K562 (cell line): ENCODE measurements at regions not wholly inside any gene's neighbourhood (a gene's known extent, or its start where the extent isn't known, plus 50 kb on each side); places are given as distances from the start of the nearest gene placed in this dataset.

Source experiments
- ATAC-seq: fragments of 200-7000 bp; cut with Tn5 transposase; 3 replicates; pipeline ENCODE4 v1.9.1; 2020; ENCODE audit warnings: moderate library complexity
- BruUV-seq: library from RNA; stranded (reverse); fragments of 400-500 nt; replicated peaks from 2 replicates; lab custom pipeline; 2021; lab: Mats Ljungman, UMichigan
- CTCF ChIA-PET: fragments of 300-600 bp; formaldehyde crosslinking; extraction: SDS; loops from one replicate; lab custom pipeline; 2021; ENCODE audit warnings: low intra/inter-chr PET ratio; lab: Yijun Ruan, JAX
- POLR2A ChIA-PET: fragments of 300-600, 350-650 bp; sonication (Branson Sonifier 250); formaldehyde crosslinking; extraction: SDS; loops from one replicate; lab custom pipeline; 2021; ENCODE audit warnings: antibody characterized with exemption, inconsistent platforms; lab: Yijun Ruan, JAX
- DNase-seq, 4 experiments: peaks; one replicate each; pipeline versions ENCODE4 v3.0.0 to v3.0.0-alpha.2; 2011 to 2018; ENCODE audit warnings: low spot score in 3 of 4, mixed read lengths in 3 of 4; ENCODE audit errors: extremely low read depth in 1 of 4
- FAIRE-seq: peaks from 2 replicates; lab custom pipeline; 2011; peaks lifted over from hg19 to GRCh38; lab: Jason Lieb, UNC
- H2AFZ ChIP-seq: 2 replicates; pipeline ENCODE4 v1.6.0; 2011; ENCODE audit warnings: low read depth, low read length, control low read depth, inconsistent platforms
- H3K27ac ChIP-seq: fragments of 200-600 bp; 3 replicates; pipeline ENCODE4 v1.8.0; 2011; ENCODE audit warnings: low read depth, mild to moderate bottlenecking, control low read depth, inconsistent platforms, low read length, moderate library complexity, mixed read lengths; ENCODE audit errors: extremely low read depth
- H3K27me3 ChIP-seq, 2 experiments: fragments of 300-600 bp in 1 of 2; 2 replicates in 1 of 2; 3 replicates in 1 of 2; pipeline versions ENCODE4 v1.6.0 to v1.8.0; 2011; ENCODE audit warnings: inconsistent platforms in 2 of 2, low read length in 2 of 2, mild to moderate bottlenecking in 1 of 2, mixed read lengths in 1 of 2, moderate library complexity in 1 of 2; ENCODE audit not compliant: control insufficient read depth in 2 of 2, insufficient read depth in 2 of 2
- H3K36me3 ChIP-seq: fragments of 300-600 bp; 3 replicates; pipeline ENCODE4 v1.8.0; 2011; ENCODE audit warnings: mild to moderate bottlenecking, low read length, inconsistent platforms; ENCODE audit not compliant: control insufficient read depth, insufficient read depth
- H3K4me1 ChIP-seq, 2 experiments: fragments of 200-600 bp in 1 of 2; replicated peaks in 1 of 2; 2 replicates in 1 of 2; 3 replicates in 1 of 2; pipeline versions ENCODE4 v1.5.1 to v1.8.0; 2011; ENCODE audit warnings: inconsistent platforms in 2 of 2, low read length in 2 of 2, mild to moderate bottlenecking in 1 of 2, mixed read lengths in 1 of 2, moderate library complexity in 1 of 2; ENCODE audit not compliant: control insufficient read depth in 2 of 2, insufficient read depth in 2 of 2
- H3K4me2 ChIP-seq: 2 replicates; pipeline ENCODE4 v1.6.1; 2011; ENCODE audit warnings: low read length, control low read depth, inconsistent platforms, mixed read lengths; ENCODE audit not compliant: insufficient read depth
- H3K4me3 ChIP-seq: fragments of 200-600 bp; sonication (generic), shearing (Covaris generic); 2 replicates; pipeline ENCODE4 v1.5.1; 2016; ENCODE audit warnings: control low read depth, inconsistent platforms
- H3K79me2 ChIP-seq: fragments of 200-600 bp; 3 replicates; pipeline ENCODE4 v1.8.0; 2011; ENCODE audit warnings: low read length, inconsistent platforms; ENCODE audit not compliant: control insufficient read depth, insufficient read depth
- H3K9ac ChIP-seq, 2 experiments: 2 replicates each; pipeline versions ENCODE4 v1.6.0 to v1.6.1; 2011; ENCODE audit warnings: low read depth in 2 of 2, low read length in 2 of 2, control low read depth in 1 of 2, inconsistent platforms in 1 of 2, mild to moderate bottlenecking in 1 of 2, mixed read lengths in 1 of 2; ENCODE audit not compliant: insufficient read depth in 1 of 2
- H3K9me1 ChIP-seq: one replicate; pipeline ENCODE4 v1.6.0; 2011; ENCODE audit warnings: inconsistent platforms, mild to moderate bottlenecking, low read length, moderate library complexity; ENCODE audit not compliant: control insufficient read depth, insufficient read depth
- H3K9me3 ChIP-seq: replicated peaks from 2 replicates; pipeline ENCODE4 v1.5.1; 2011; ENCODE audit warnings: low read depth, low read length, inconsistent platforms; ENCODE audit not compliant: control insufficient read depth, insufficient read depth
- H4K20me1 ChIP-seq: replicated peaks from 2 replicates; pipeline ENCODE4 v1.6.1; 2011; ENCODE audit warnings: low read length, inconsistent platforms, mixed read lengths; ENCODE audit not compliant: control insufficient read depth, insufficient read depth
- BACH1 ChIP-seq: fragments of 200-800 bp; sonication (Bioruptor generic); IDR thresholded peaks from 2 replicates; pipeline ENCODE4 v1.6.1; 2016; ENCODE audit warnings: missing genetic modification characterization, missing compliant biosample characterization
- EHMT2 ChIP-seq: fragments of 450-650 bp; IDR thresholded peaks from 2 replicates; pipeline ENCODE4 v1.6.1; 2018; ENCODE audit warnings: antibody characterized with exemption
- SIRT6 ChIP-seq: IDR thresholded peaks from one replicate; pipeline ENCODE4 v1.6.1; 2012; ENCODE audit warnings: low read depth, mild to moderate bottlenecking, control low read depth, inconsistent platforms, low read length, moderate library complexity
- ZKSCAN1 ChIP-seq: fragments of 150-350 bp; IDR thresholded peaks from 2 replicates; pipeline ENCODE4 v1.6.1; 2016; ENCODE audit warnings: low read depth, low read length
- ZNF143 ChIP-seq: sonication (generic); formaldehyde crosslinking; IDR thresholded peaks from 2 replicates; pipeline ENCODE4 v1.9.0; 2022; ENCODE audit warnings: mild to moderate bottlenecking, missing genetic modification reagents
- ZNF232 ChIP-seq: sonication (generic); formaldehyde crosslinking; IDR thresholded peaks from 2 replicates; pipeline ENCODE4 v1.8.0; 2022; ENCODE audit warnings: mild to moderate bottlenecking, missing genetic modification reagents
- ZNF253 ChIP-seq: fragments of 250-450 bp; sonication (Bioruptor Pico); conservative IDR thresholded peaks from 2 replicates; pipeline ENCODE4 v1.6.1; 2021; ENCODE audit warnings: mild to moderate bottlenecking
- ZNF707 ChIP-seq: fragments of 250-450 bp; sonication (Bioruptor Pico); conservative IDR thresholded peaks from 2 replicates; pipeline ENCODE4 v1.8.0; 2022; ENCODE audit warnings: inconsistent platforms, mild to moderate bottlenecking, moderate library complexity
- WGBS: fragments of 100-300 bp; shearing (Covaris generic); methylation state at CpG from one replicate; pipeline ENCODE4 v1.1.6; 2016; ENCODE audit warnings: low coverage, mixed read lengths; ENCODE audit not compliant: insufficient coverage; ENCODE audit errors: missing lambda C conversion rate; 5-methylcytosine and 5-hydroxymethylcytosine counted together
- in situ Hi-C: fragments of 300-500 bp; cut with MboI; formaldehyde crosslinking; loops from 4 replicates; pipeline ENCODE4 v1.15.0; 2018; ENCODE audit warnings: inconsistent platforms, mixed read lengths
- intact Hi-C: fragments of 100-400 bp; cut with micrococcal nuclease; formaldehyde crosslinking; loops from 2 replicates; pipeline ENCODE4 v1.14.2; 2022
- TF ChIP-seq, protein P1 (sequence below): sonication (generic); formaldehyde crosslinking; IDR thresholded peaks from 2 replicates; pipeline ENCODE4 v1.8.0; 2022; ENCODE audit warnings: missing genetic modification reagents, mild to moderate bottlenecking, borderline replicate concordance

DNA sequence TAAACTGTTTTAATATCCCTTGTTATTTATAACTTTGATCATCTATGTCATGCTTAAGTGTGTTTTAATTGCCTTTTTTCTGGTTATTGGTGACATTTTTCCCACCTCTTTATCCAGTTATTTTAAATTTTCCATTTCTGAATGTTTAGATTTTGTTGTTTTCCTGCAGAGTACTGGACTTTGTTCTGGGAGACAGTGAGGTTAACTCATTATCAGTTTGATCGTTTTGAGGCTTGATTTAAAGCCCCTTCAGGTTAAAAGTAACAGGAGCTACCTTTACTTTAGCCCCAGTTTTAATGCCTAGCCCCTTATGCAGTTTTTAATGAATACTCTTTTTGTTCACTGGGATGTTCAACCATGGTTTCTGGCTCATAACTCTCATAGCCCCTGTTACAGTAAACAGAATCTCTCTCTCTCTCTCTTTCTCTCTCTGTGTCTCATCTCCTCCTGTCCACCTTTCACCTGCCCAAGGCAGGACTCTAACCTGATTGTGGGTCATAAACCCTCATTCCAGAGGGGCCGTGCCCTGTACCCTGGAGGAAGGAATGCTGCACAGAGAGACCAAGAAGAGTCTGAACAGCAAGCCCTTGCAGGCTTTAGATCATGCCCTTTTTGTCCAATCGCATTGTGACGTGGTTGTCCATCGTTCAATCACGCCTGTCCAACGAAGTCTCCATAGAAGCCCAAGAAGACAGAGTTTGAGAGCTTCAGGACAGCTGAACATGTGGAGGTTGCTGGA lies 91.8 kb upstream of the WDR72 start:
- H3K4me2 ChIP-seq = no peak overlapping the region
- no peaks in the 10 kb centered on the region for H4K20me1 ChIP-seq
- WGBS = 2% methylated on average over 7 of the region's 7 CpGs
- CTCF ChIA-PET = no interaction called here
- TF ChIP-seq ZNF232 (CRISPR knock-in tag) (no peak), BACH1 (no peak), ZNF253 (CRISPR knock-in tag) (no peak), SIRT6 (no peak), ZKSCAN1 (no peak), ZNF707 (CRISPR knock-in tag) (no peak), ZNF143 (CRISPR knock-in tag) (no peak), EHMT2 (no peak)
- TF ChIP-seq, protein P1, sequence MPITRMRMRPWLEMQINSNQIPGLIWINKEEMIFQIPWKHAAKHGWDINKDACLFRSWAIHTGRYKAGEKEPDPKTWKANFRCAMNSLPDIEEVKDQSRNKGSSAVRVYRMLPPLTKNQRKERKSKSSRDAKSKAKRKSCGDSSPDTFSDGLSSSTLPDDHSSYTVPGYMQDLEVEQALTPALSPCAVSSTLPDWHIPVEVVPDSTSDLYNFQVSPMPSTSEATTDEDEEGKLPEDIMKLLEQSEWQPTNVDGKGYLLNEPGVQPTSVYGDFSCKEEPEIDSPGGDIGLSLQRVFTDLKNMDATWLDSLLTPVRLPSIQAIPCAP = no peak
- FAIRE-seq (no peak), DNase-seq (no peak), ATAC-seq (no peak)
- H3K9me3 ChIP-seq = peaks cover 1% of the 10 kb centered on the region; the same call in 1 of the 2 replicates
- no peaks in the 10 kb centered on the region for H3K9me1 ChIP-seq
- no peak overlapping the region for H3K9ac ChIP-seq
- no TSS peak for BruUV-seq
- intact Hi-C loops = no loop called here
- no peak overlapping the region for H3K4me3 ChIP-seq
- H3K27ac ChIP-seq = no peak overlapping the region
- no peaks in the 10 kb centered on the region for H3K27me3 ChIP-seq
- H3K4me1 ChIP-seq = no peaks in the 10 kb centered on the region
- H3K79me2 ChIP-seq = no peaks in the 10 kb centered on the region
- no peaks in the 10 kb centered on the region for H3K36me3 ChIP-seq
- POLR2A ChIA-PET = no interaction called here
- no peak overlapping the region for H2AFZ ChIP-seq
- in situ Hi-C loops = no loop called here
